Effector CD8-positive, alpha-beta T cell (primary cell): ENCODE measurements at regions not wholly inside any gene's neighbourhood (a gene's known extent, or its start where the extent isn't known, plus 50 kb on each side); places are given as distances from the start of the nearest gene placed in this dataset.
"Not testable (repeated sequence)": the region's sequence is repeated elsewhere in the genome, so short reads cannot be mapped to it uniquely, and the experiment has no call there.

Experiments used
- DNase-seq: peaks from one replicate; lab custom pipeline; 2025; lab: John Stamatoyannopoulos, UW

DNA sequence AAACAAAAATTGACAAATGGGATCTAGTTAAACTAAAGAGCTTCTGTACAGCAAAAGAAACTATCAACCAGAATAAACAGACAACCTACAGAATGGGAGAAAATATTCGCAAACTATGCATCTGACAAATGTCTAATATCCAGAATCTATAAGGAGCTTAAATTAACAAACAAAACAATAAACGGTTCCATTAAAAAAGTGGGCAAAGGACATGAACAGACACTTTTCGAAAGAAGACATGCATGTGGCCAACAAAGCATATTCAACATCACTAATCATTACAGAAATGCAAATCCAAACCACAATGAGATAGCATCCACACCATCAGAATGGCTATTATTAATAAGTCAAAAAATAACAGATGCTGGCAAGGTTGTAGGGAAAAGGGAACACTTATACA, 50.5 kb upstream of the MED13L start:
- DNase-seq: not testable (repeated sequence)

DNA sequence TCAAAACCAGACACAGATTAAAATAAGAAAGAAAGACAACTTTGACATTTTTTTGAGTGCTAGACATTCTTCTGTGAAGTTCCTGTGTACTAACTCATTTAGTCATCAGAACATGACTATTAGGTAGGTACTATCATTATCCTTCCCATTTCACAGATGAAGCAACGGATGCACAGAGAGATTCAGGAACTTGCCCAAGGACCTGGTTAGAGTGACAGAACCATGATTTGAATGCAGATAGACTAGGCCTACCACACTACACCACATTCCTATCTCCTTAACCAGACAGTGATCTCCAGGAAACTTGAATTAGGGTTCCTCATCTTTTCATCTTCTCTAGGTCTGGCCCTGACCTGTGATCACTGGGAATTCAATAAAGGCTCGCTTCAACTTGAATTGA, 54.4 kb upstream of the MED13L start:
- DNase-seq: no peak

DNA sequence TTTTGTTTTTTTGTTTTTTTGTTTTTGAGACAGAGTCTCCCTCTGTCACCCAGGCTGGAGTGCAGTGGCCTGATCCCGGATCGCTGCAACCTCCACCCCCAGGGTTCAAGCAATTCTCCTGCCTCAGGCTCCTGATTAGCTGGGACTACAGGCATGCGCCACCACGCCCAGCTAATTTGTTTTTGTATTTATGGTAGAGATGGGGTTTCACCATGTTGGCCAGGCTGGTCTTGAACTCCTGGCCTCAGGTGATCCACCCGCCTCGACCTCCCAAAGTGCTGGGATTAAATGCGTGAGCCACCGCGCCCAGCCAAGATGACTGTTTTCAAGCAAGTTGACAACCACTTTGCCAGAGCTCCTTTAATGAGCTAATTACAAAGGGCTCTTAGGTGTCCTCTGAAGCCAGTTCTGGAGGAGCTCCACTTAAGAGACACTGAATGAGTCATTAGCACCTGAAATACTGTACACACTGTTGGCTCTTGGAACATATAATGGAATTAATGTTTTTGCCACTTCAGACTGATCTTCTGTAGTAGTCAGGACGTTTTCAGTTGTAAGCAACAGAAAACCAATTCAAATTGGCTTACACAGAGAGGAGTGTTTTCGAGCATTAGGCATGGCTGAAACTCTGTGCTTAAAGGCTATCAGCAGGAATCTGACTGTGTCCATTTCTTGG, 55.4 kb upstream of the MED13L start:
- DNase-seq: no peak

DNA sequence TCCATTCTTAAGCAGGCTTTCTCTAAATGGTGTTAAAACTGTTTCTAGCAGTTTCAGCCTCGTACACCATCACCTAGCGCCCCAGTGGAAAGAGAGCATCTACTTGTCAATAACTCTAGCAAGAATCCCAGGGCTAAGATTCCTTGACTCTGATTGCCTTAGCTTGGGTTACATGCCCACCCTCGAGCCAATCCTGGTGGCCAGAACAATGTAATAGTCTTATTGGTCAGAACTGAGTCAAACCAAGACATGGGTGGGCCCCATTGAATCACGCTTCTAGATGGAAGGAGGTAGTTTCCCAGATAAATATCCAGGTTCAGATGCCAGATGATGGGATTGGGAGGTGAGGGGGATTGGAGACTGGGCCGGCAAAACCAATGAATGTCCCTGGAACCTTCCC, 55.9 kb upstream of the MED13L start:
- no peak for DNase-seq

DNA sequence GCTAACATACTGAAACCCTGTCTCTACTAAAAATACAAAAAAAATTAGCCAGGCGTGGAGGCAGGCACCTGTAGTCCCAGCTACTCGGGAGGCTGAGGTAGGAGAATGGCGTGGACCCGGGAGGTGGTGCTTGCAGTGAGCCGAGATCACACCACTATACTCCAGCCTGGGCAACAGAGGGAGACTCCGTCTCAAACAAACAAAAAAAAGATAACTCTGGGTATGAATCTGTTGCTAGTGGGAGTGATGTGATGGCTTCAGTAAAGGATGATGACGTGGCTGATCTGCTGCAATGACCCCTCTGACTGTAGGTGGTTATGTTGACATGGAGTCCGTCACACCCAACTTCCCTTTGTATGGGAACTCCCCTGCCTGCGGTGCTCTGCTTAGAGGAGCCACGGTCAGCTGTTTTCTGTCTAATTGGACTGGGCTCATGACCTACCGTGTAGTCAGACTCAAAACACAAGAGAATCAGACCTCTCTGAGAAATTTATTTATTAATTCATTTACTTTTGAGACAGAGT, 59.1 kb upstream of the MED13L start:
- no peak for DNase-seq

DNA sequence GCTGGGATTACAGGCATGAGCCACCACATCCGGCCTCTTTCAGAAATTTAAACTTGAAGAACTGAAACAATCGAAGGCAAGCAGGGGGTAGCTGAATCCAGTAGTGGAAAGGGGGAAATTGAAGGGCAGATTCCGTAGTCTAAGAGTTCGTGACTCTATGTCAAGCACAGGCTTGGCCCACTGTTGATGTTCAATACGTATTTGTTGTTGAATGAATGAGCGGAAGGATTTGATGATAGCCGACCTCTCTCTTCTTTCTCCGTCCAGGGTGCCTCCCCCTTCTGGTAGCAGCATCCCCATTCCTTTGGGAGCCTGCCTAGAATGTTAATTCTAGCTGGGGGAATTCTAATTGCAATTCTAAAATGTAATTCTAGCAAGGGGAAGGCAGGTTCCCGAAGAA, 59.8 kb upstream of the MED13L start:
- DNase-seq: no peak

DNA sequence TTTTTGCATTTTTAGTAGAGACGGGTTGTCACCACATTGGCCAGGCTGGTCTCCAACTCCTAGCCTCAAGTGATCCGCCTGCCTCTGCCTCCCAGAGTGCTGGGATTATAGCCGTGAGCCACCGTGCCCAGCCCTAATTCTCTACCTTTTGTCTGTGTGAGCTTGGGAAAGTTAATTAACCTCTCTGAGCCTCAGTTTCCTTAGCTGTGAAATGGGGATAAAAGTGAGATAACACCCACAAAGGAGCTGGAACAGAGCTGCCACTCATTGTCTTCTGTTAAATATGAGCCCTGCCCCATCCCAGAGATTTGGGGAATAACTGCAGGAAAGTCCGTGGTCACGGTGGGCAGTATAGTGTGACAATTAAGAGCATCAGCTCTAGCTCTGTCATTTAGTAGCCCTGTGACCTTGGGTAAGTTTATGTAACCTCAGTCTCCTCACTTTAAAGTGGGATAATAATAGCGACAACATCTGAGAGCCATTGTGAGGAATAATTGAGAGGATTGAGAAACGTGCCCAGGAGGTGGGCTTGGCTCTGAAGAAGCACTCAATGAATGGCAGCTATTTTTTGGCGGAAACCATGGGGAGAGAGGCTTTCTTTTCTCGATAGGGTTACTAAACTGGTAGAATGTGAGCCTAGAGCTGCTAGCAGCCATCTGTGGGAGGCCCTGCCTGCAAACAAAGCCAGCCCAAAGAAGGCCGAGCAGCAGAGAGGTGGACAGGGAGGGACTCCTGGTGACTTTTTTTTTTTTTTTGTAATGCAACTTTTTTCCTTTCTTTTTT, 60.8 kb upstream of the MED13L start:
- DNase-seq: no peak

DNA sequence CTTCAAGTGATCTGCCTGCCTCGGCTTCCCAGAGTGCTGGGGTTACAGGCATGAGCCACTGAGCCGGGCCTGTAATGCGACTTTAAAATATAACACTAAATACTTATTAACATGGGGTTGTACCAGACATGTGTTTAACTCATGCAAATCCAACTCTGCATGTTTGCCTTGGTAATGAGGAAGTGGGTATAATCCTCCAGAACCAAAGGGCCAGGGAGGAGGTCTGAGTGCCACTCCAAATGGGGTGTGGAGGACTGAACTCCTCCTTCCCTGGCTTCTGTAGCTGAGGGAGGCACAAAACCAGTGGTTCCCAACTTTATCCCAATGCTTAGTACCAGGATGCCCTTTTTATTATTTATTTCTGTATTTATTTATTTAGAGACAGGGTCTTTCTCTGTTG, 61.6 kb upstream of the MED13L start:
- DNase-seq: no peak

DNA sequence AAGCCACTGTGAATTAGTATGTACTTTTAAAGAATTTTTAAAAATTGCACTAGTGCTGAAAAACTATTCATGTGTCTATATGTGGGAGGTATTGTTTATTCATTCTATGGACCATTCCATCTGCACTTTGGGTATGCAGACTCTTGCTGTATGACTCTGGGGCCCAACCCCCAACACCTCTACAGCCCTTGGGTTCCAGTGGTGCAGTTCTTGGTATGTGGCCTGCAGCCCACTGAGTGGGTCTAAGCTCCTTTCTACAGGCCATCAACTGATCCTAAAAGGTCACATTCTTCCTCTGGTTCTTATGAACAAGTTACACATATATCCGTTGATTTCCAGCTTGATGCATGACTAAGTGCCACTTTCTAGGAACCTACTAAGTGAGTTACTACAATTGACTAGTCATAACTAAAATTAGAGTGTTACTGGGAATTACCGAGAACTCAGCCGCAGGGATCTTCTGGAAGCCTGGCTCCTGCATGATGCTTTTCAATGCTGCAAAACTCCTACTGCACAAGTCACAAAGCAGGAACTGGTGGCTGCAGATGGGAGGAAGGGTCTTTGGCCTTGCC, 62.4 kb upstream of the MED13L start:
- no peak for DNase-seq

DNA sequence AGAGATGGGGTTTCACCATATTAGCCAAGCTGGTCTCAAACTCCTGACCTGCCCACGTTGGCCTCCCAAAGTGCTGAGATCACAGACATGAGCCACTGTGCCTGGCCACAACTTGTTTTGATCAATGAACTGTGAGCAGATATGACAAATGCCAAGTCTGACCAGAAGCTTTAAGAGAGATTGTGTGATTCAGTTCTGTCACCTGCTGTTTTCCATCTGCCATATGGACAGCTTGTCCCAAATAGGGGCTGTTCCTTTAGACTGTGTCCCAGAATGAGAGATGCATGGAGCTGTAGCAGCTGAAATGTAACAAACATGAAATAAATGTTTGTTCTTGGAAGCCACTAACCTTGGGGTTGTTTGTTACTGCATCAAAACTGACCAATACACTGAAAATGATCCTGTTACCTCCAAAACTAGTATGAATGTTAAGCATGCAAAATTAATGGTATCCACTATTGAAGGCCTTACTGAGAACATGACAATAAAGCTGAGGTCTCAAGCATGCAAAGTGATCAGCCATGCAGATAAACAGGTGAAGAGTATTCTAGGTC, 65.9 kb upstream of the MED13L start:
- no peak for DNase-seq

DNA sequence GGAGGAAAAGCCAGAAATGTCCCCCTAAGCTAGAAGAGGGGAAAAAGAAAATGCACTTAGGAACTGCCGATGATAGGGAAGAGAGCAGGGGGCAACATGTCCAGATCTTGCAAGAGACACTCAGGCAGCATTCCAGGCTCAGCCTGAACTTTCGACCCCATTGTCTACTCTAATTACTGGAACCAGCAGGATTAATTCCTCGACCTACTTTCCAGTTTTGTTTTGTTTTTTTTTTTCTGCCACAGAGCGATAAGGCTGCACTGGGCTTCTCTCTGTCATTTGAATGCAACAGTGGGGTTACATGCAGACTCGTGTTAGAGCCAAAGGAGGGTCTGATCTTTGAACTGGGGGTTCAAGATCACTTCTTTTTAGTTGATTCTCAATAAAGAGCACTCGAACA, 68.7 kb upstream of the MED13L start:
- DNase-seq: no peak

DNA sequence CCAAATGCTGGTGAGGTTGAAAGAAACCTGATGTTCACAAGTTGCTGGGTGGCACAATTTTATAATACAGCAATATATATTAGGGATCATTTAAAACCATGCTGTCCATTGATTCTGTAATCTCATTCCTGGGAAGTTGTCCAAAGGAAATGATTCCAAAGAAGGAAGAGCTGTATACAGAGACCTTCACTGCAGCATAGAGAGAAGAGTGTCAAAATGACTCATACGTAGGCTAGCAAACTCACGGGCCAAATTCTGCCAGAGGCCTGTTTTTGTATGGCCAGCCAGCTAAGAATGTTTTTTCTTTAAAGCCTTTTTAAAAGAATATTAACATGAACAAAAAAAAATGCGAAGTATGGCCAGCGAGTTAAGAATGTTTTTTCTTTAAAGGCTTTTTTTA, 69.2 kb upstream of the MED13L start:
- DNase-seq: no peak

DNA sequence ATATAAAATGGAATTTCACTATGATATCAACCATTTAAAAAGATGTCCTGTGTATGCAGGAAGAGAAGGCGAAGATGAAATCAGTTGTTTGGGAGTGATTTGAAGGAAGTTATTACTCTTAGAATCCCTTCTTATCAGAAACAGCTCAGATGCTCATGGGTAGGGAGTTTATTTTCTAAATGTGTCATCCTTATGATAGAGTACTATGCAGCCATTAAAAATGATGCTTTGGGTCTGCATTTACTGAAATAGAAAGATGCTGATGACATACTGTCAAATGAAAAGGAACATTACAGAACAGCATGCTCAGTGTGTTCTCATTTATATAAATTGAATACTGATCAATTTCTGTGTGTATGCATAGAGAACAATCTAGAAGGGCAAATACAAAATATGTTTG, 69.8 kb upstream of the MED13L start:
- DNase-seq: no peak

DNA sequence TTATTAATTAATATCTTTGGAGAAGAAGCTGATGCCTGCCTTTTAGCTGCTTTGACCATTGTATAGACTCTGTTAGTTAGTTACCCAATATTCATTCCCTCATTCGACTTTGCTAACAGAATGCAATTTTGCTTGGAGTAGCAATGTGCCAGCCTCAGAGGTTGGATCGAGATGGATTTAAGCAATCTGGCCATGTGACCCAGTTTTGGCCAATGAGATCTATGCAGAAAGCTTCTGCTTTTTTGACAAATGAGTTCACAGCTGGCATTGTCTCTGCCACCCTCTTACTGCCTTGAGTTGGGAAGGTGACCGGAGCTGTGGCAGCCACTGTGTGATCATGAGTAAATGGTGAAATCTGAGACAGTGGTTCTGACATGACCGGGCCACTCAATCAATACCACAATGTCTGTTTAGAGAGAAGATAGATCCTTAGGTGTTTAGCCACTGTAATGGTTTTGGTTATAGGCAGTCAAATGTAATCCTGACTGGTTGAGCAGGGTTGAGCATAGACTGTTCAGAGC, 74.9 kb upstream of the MED13L start:
- no peak for DNase-seq

DNA sequence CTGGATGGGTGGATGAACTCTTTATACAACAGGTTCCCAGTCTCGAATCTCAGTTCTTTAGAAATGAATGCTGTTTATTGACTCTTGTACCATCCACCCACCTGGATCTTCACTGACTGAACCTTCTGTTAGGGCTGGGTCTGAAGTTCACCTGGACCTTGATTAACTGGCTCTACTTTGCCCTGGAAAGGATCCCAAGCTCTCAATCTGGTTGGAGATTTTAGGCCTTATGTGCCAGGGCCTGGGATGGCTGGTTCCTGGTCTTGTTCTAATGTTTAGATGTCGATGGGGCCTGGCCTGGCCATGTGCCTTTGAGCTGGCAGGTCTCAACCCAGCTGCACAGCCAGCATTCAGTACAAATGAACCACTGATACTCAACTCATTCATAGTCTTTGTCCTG, 76.5 kb upstream of the MED13L start:
- DNase-seq: no peak

DNA sequence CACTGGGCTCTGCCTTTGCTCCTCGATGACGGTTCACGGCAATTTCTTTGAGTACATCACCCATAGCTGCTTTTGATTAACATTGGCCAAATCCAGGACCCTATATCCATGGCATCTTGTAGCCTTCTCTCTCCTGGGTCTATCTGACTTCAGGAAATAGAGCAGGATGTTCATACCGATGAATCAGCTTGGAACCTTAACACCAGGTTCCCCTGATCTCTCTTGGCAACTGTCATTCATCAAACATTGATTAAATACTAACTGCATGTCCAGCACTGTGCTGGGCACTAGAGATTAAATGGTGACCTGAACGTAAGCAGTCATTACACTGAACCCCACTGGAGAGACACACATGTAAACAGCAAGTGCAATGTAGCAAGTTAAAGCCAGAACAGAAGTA, 77.0 kb upstream of the MED13L start:
- DNase-seq: no peak

DNA sequence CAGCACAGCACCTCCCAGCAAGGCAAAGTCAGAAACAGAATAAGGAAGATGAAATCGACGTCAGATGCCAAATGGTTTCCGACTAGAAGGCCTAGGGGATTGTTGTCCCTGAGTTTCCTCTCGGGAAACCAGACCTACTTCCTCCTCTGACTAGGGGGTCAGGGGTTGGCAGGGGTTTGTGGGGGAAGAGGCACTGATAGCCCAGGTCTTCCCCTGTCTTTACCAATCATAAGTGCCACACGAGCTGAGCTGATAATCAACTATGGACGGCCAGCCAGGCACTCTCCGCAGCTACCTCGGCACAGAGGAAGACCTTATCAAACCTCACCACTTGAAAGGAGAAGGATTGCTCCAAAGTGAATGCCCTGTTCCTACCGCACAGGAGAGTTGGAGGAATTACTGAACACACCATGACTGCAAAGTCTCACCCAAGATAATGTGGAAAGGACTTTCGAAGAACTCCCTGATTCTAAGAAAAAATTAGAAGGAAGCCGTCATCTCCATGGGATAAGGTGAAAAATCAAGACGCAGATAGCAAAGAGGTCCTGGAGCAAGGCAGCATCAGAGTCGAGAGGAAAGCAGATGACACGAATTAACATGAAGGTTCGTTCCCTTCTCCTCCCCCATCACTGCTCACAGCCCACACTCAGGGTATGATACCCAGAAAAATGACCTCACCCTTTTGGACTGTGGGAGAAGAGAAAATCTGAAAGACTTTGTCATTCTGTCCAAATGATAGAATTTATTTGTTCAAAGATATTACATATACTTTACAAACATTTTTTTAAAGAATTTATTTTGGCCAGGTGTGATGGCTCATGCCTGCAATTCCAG, 77.7 kb upstream of the MED13L start:
- no peak for DNase-seq

DNA sequence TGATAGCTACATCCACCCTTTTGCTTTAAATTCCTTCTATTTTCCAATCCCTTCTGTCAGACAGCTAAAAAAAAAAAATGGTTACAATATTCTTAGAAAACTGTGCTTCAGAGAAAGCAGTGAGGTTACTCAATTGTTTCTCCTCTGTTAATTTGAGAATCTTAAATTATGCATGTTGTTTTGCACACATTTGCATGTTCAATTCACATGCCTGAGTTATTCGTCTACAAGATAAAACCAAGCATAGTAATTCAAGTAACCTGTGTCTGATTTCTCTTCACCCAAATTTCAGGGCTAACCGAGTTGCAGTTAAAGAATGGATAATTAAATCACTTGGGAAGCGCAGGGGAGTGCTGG, 81.0 kb upstream of the MED13L start:
- no peak for DNase-seq

DNA sequence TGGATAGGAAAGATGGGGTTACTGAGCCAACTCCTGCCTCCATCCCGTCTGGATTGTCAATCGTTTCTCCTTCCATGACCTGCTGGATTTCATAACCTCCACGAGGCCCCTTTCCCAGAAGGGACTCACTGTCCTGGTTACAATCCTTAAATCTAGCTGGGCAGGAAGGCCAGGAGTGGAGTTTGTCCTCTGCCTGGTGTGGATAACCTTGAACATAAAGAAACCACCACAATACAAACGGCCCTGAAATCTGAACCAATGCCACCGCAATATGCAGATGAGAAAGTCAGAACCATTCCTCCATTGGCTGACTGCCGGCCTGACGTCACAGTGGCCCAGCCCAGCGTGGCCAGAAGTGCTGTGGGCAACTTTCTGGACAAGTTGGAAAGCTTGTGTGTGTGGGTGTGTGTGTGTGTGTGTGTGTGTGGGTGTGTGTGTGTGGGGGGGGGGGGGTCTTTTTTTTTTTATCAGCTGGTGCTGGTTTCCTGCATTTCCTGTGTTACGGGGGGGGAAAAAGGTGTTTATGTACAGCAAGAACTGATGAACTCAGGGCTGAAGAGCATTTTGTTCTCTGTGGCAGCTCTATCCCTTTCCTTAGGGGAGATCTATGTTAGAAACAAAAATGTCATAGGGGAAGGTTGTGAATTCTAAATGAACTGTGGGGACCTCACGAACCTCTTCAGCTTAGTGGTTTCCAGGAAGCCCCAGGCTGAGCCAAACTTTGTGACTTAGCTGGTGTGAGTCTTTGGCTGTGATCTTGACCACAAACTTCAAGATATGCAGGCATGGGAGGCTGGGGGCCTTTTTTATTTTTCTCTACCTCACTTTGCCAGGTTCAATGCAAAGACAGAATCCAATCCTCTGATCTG, 81.6 kb upstream of the MED13L start:
- DNase-seq: peak; percentile 35

DNA sequence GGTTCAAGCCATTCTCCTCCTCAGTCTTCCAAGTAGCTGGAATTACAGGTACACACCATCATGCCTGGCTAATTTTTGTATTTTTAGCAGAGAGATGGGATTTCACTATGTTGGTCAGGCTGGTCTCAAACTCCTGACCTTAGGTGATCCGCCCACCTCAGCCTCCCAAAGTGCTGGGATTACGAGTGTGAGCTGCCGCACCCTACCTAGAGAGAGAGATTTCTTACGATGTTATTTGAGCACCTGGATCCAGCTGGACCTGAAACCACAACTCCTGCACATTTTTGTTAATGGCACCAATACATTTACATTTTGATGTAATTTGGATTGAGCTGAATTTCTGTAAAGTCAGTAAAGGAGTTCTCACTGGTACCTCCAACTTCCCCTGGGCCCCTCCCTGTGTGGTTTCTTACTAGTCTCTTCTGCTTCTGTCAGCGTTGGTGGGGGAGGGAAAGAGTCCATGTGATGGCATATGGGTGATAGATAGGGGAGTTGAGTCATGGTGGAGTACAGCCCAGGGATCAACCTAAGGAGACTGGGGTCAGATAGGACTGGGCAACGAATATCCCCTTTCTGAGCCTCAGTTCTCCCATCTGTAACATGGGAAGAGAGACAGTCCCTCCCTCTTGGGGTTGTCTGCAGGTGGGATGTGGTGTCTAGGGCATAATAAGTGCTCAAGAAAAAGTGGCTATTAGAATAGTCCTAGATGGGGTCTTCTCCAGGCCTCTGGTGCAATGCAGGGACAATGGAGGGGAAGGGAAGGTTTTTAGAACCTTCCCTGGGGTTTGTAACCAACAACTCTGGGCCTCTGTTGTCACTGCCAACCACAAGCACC, 83.3 kb upstream of the MED13L start:
- DNase-seq: no peak
